ENCODE measurements at regions not wholly inside any gene's neighbourhood (a gene's known extent, or its start where the extent isn't known, plus 50 kb on each side); places are given as distances from the start of the nearest gene placed in this dataset.

DNA sequence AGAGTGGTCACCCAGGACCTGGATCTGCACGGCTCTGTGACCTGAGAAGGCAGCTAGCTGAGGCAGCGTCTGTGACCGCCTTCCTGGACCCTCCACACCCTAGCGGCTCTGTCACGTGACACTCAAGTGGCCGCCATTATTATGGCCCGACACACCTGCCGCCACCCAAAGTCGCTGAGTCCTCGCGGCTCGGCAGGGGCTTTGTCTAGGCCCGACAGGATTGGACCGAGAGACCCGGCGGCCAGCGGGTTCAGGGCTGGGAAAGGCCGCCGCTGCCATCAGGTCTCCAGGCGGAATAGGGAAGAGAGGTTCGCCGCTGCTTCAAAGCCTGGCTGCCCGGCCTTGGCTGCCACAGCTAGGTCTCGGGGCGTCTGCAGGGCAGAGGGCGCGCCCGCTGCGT, 1162.5 kb upstream of the LRRTM1 start:
- ChIA-PET CTCF (no interaction called here), POLR2A (no interaction called here)
- no peak for DNase-seq
- no peaks in the 10 kb centered on the region for H3K36me3 Mint-ChIP-seq
- H3K27ac ChIP-seq (ENCODE audit: low read depth, low read length) = no peak overlapping the region
- no peaks in the 10 kb centered on the region for H3K9me3 ChIP-seq (ENCODE audit: control insufficient read depth in 2 of 3, low read length in 3 of 3)
- H3K36me3 ChIP-seq (ENCODE audit: control insufficient read depth in 2 of 3, insufficient read depth in 3 of 3, low read length in 3 of 3) = no peaks in the 10 kb centered on the region
- no peak overlapping the region for H3K4me3 Mint-ChIP-seq
- intact Hi-C loops (cut with micrococcal nuclease) = no loop called here
- H3K4me1 Mint-ChIP-seq = no peaks in the 10 kb centered on the region
- peaks cover 0 to 35% (median 10%) of the 10 kb centered on the region in 11 donors for H3K9me3 Mint-ChIP-seq
- no peak overlapping the region for H3K27ac Mint-ChIP-seq
- no peaks in the 10 kb centered on the region for H3K27me3 ChIP-seq (ENCODE audit: control insufficient read depth in 2 of 2, insufficient read depth in 2 of 2, low read length in 2 of 2)
- no peak for ATAC-seq
- no peaks in the 10 kb centered on the region for H3K4me1 ChIP-seq (ENCODE audit: control insufficient read depth in 2 of 2, insufficient read depth in 2 of 2, low read length in 2 of 2)
- H3K4me3 ChIP-seq (ENCODE audit: low read length) = no peak overlapping the region
- H3K27me3 Mint-ChIP-seq = no peaks in the 10 kb centered on the region

DNA sequence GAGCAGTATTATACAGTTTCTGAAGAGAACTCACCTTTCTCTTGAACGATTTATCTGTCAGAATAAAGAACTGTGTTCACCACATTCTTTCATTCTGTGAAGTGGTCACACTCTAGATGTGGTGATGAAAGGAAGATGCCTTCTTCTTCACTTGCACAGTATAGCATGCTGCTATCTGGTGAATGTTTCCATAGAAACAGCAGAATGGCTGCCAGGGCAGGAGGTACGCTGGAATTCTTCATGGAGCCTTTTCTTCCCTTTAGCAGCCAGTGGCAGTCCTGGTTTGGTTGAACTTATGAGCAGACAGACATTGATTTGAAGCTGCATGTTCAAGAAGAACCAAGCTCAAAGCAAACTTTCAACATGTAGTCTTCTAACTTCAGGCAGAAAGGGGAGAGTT, 1157.9 kb upstream of the LRRTM1 start:
- Mint-ChIP-seq H3K36me3 (no peaks in the 10 kb centered on the region), H3K27me3 (no peaks in the 10 kb centered on the region), H3K9me3 (peaks cover 0 to 39% (median 10%) of the 10 kb centered on the region in 11 donors), H3K4me3 (no peak overlapping the region), H3K27ac (no peak overlapping the region), H3K4me1 (no peaks in the 10 kb centered on the region)
- Histone ChIP-seq H3K36me3 (ENCODE audit: control insufficient read depth in 2 of 3, insufficient read depth in 3 of 3, low read length in 3 of 3) (no peaks in the 10 kb centered on the region), H3K4me1 (ENCODE audit: control insufficient read depth in 2 of 2, insufficient read depth in 2 of 2, low read length in 2 of 2) (no peaks in the 10 kb centered on the region), H3K9me3 (ENCODE audit: control insufficient read depth in 2 of 3, low read length in 3 of 3) (no peaks in the 10 kb centered on the region), H3K27me3 (ENCODE audit: control insufficient read depth in 2 of 2, insufficient read depth in 2 of 2, low read length in 2 of 2) (no peaks in the 10 kb centered on the region), H3K4me3 (ENCODE audit: low read length) (no peak overlapping the region), H3K27ac (ENCODE audit: low read depth, low read length) (no peak overlapping the region)
- CTCF ChIA-PET = no interaction called here
- POLR2A ChIA-PET = no interaction called here
- ATAC-seq = no peak
- no peak for DNase-seq
- intact Hi-C loops (cut with micrococcal nuclease) = no loop called here

DNA sequence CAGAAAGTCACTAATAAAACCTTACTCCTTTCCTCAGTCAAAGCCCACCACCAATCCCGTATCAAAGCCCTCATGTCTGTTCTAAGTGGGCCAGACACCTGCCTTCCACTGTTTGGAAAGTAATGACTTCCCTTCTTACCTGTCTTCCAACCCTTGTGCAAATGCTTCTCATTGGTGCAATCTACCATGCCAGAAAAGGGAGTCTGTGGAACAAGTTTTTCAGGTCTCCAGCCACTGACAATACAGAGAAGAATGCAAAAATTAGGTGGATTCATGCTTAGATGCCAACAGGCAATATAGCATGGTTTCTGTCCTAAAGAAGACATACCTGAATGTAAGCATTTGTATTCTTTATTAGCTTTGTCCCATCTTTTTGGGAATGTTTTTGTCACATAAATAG, 1140.6 kb upstream of the LRRTM1 start:
- peaks cover 0 to 27% (median 7%) of the 10 kb centered on the region in 11 donors for H3K9me3 Mint-ChIP-seq
- ChIA-PET CTCF (no interaction called here), POLR2A (no interaction called here)
- H3K36me3 ChIP-seq (ENCODE audit: control insufficient read depth in 2 of 3, insufficient read depth in 3 of 3, low read length in 3 of 3) = no peaks in the 10 kb centered on the region
- no peaks in the 10 kb centered on the region for H3K4me1 Mint-ChIP-seq
- H3K27me3 ChIP-seq (ENCODE audit: control insufficient read depth in 2 of 2, insufficient read depth in 2 of 2, low read length in 2 of 2) = no peaks in the 10 kb centered on the region
- intact Hi-C loops (cut with micrococcal nuclease) = no loop called here
- H3K4me3 ChIP-seq (ENCODE audit: low read length) = no peak overlapping the region
- no peaks in the 10 kb centered on the region for H3K4me1 ChIP-seq (ENCODE audit: control insufficient read depth in 2 of 2, insufficient read depth in 2 of 2, low read length in 2 of 2)
- DNase-seq (no peak), ATAC-seq (no peak)
- H3K4me3 Mint-ChIP-seq = no peak overlapping the region
- no peak overlapping the region for H3K27ac Mint-ChIP-seq
- H3K27me3 Mint-ChIP-seq = no peaks in the 10 kb centered on the region
- peaks cover 0 to 4% (median 0%) of the 10 kb centered on the region in 5 donors for H3K36me3 Mint-ChIP-seq
- H3K27ac ChIP-seq (ENCODE audit: low read depth, low read length) = no peak overlapping the region
- no peaks in the 10 kb centered on the region for H3K9me3 ChIP-seq (ENCODE audit: control insufficient read depth in 2 of 3, low read length in 3 of 3)

DNA sequence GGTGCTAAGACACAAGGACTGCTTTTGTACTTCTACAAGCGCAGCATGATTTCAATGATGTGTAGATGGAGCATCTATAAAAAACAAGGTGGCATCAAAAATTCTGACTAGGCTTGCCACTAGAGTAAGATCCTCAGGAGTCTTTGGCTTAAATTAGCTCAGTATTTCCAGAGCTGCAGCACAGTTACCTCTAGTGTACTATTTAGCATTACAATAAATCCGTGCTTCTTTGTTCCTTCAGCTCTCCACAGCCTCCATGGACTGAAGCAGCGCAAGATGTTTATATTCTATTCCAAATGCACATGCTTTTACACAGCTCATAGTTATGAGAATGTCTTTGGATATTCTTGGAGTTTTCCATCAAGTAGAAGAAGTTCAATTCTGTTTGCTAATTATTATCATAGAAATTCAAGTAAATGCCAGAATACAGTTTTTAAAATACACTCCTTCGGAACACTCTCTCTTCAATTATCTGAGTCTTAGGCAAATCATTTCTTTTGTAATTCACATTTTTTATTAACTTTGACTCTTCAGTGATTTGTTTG, 1133.0 kb upstream of the LRRTM1 start:
- Mint-ChIP-seq H3K27ac (no peak overlapping the region), H3K36me3 (no peaks in the 10 kb centered on the region), H3K9me3 (peaks cover 0 to 23% (median 5%) of the 10 kb centered on the region in 11 donors), H3K27me3 (no peaks in the 10 kb centered on the region), H3K4me1 (no peaks in the 10 kb centered on the region), H3K4me3 (no peak overlapping the region)
- intact Hi-C loops (cut with micrococcal nuclease) = no loop called here
- no peak for ATAC-seq
- POLR2A ChIA-PET = no interaction called here
- no peaks in the 10 kb centered on the region for H3K9me3 ChIP-seq (ENCODE audit: control insufficient read depth in 2 of 3, low read length in 3 of 3)
- CTCF ChIA-PET = no interaction called here
- no peaks in the 10 kb centered on the region for H3K36me3 ChIP-seq (ENCODE audit: control insufficient read depth in 2 of 3, insufficient read depth in 3 of 3, low read length in 3 of 3)
- no peak overlapping the region for H3K27ac ChIP-seq (ENCODE audit: low read depth, low read length)
- no peak for DNase-seq
- H3K4me1 ChIP-seq (ENCODE audit: control insufficient read depth in 2 of 2, insufficient read depth in 2 of 2, low read length in 2 of 2) = no peaks in the 10 kb centered on the region
- no peaks in the 10 kb centered on the region for H3K27me3 ChIP-seq (ENCODE audit: control insufficient read depth in 2 of 2, insufficient read depth in 2 of 2, low read length in 2 of 2)
- H3K4me3 ChIP-seq (ENCODE audit: low read length) = no peak overlapping the region

DNA sequence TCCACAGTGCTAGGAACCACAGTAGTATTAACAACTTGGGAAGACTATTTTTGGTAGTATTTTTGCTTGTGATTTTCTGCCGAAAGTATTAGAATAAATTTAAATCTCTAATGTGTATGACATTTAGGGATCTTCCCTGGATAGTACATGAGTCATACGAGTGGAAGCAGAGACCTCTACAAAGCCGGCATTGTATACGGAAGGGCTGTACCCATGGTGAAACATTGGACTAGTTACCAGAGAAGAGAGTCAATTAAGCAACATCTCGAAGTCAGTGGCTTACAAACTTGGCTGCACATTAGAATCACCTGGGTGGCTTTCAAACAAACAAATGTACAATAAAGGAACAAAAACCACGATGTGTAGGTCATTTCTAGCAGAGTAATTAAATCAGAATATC, 1131.7 kb upstream of the LRRTM1 start:
- Histone ChIP-seq H3K4me1 (ENCODE audit: control insufficient read depth in 2 of 2, insufficient read depth in 2 of 2, low read length in 2 of 2) (no peaks in the 10 kb centered on the region), H3K9me3 (ENCODE audit: control insufficient read depth in 2 of 3, low read length in 3 of 3) (no peaks in the 10 kb centered on the region), H3K27ac (ENCODE audit: low read depth, low read length) (no peak overlapping the region), H3K4me3 (ENCODE audit: low read length) (no peak overlapping the region), H3K27me3 (ENCODE audit: control insufficient read depth in 2 of 2, insufficient read depth in 2 of 2, low read length in 2 of 2) (no peaks in the 10 kb centered on the region), H3K36me3 (ENCODE audit: control insufficient read depth in 2 of 3, insufficient read depth in 3 of 3, low read length in 3 of 3) (no peaks in the 10 kb centered on the region)
- Mint-ChIP-seq H3K36me3 (no peaks in the 10 kb centered on the region), H3K27me3 (no peaks in the 10 kb centered on the region), H3K27ac (no peak overlapping the region), H3K4me3 (no peak overlapping the region), H3K4me1 (no peaks in the 10 kb centered on the region), H3K9me3 (peaks cover 0 to 16% (median 5%) of the 10 kb centered on the region in 11 donors)
- intact Hi-C loops (cut with micrococcal nuclease) = no loop called here
- ATAC-seq (no peak), DNase-seq (no peak)
- ChIA-PET POLR2A (no interaction called here), CTCF (no interaction called here)

DNA sequence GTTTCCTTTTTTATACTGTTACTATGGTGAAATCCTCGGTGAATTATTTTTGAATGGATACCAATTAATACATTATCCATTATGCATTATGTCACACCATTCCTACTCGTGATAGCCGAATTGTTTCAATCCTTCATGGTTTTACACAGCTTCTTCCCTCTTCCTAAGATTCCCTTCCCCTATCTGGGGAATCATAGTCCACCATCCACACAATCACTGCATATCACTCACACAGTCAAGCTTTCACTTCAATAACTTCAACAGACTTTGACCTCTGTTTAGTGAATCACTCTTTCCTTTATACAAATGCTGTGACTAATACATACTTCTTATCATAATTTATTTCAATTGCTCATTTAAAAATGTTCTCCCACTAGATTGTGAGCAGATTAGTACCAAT, 1108.1 kb upstream of the LRRTM1 start:
- POLR2A ChIA-PET = no interaction called here
- H3K4me3 ChIP-seq (ENCODE audit: low read length) = no peak overlapping the region
- Mint-ChIP-seq H3K27me3 (no peaks in the 10 kb centered on the region), H3K4me3 (no peak overlapping the region), H3K4me1 (no peaks in the 10 kb centered on the region), H3K9me3 (peaks cover 0 to 9% (median 3%) of the 10 kb centered on the region in 11 donors), H3K36me3 (no peaks in the 10 kb centered on the region), H3K27ac (no peak overlapping the region)
- CTCF ChIA-PET = no interaction called here
- DNase-seq (no peak), ATAC-seq (no peak)
- H3K36me3 ChIP-seq (ENCODE audit: control insufficient read depth in 2 of 3, insufficient read depth in 3 of 3, low read length in 3 of 3) = no peaks in the 10 kb centered on the region
- no peaks in the 10 kb centered on the region for H3K27me3 ChIP-seq (ENCODE audit: control insufficient read depth in 2 of 2, insufficient read depth in 2 of 2, low read length in 2 of 2)
- H3K4me1 ChIP-seq (ENCODE audit: control insufficient read depth in 2 of 2, insufficient read depth in 2 of 2, low read length in 2 of 2) = no peaks in the 10 kb centered on the region
- H3K9me3 ChIP-seq (ENCODE audit: control insufficient read depth in 2 of 3, low read length in 3 of 3) = no peaks in the 10 kb centered on the region
- intact Hi-C loops (cut with micrococcal nuclease) = no loop called here
- no peak overlapping the region for H3K27ac ChIP-seq (ENCODE audit: low read depth, low read length)

DNA sequence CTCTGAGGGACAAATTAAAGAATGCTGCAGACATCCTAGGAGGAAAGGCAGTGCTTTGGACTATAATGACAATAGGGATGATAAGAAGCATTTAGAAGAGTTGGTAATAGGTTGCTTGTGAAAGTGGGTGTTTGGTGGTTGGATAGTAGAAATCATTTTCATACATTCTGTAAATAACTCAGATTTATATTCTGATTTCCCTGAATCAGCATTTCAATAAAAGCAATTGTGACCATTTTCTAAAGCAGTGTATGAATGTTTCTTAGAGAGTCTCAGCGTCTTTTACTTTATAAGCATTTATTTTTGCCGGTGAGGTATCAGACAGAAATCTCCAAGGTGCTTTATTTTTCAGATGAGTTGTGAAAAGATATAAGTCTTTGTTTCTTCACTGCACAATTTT, 1099.0 kb upstream of the LRRTM1 start:
- Histone ChIP-seq H3K9me3 (ENCODE audit: control insufficient read depth in 2 of 3, low read length in 3 of 3) (no peaks in the 10 kb centered on the region), H3K27ac (ENCODE audit: low read depth, low read length) (no peak overlapping the region), H3K36me3 (ENCODE audit: control insufficient read depth in 2 of 3, insufficient read depth in 3 of 3, low read length in 3 of 3) (no peaks in the 10 kb centered on the region), H3K4me3 (ENCODE audit: low read length) (no peak overlapping the region), H3K27me3 (ENCODE audit: control insufficient read depth in 2 of 2, insufficient read depth in 2 of 2, low read length in 2 of 2) (no peaks in the 10 kb centered on the region), H3K4me1 (ENCODE audit: control insufficient read depth in 2 of 2, insufficient read depth in 2 of 2, low read length in 2 of 2) (no peaks in the 10 kb centered on the region)
- ATAC-seq (no peak), DNase-seq (no peak)
- Mint-ChIP-seq H3K27me3 (no peaks in the 10 kb centered on the region), H3K36me3 (no peaks in the 10 kb centered on the region), H3K4me3 (no peak overlapping the region), H3K9me3 (peaks cover 0 to 20% (median 7%) of the 10 kb centered on the region in 11 donors), H3K4me1 (no peaks in the 10 kb centered on the region), H3K27ac (no peak overlapping the region)
- ChIA-PET CTCF (no interaction called here), POLR2A (no interaction called here)
- intact Hi-C loops (cut with micrococcal nuclease) = no loop called here
